HG03457 (cell line): ENCODE measurements at regions not wholly inside any gene's neighbourhood (a gene's known extent, or its start where the extent isn't known, plus 50 kb on each side); places are given as distances from the start of the nearest gene placed in this dataset.

ENCODE experiments used
- ATAC-seq: cut with Tn5 transposase; IDR thresholded peaks from one replicate; pipeline ENCODE4 v1.9.1; 2021; ENCODE audit warnings: moderate number of reproducible peaks; ENCODE audit not compliant: unreplicated experiment

- no peak for ATAC-seq
Measured at GRCh38 chr18:55818284-55818683, 230.3 kb upstream of the TCF4 start.

GRCh38 chr18:55811925-55812324 is 223.9 kb upstream of the TCF4 start:
- ATAC-seq, result no peak

GRCh38 chr18:55805666-55806065 is 217.7 kb upstream of the TCF4 start:
- ATAC-seq, result no peak

GRCh38 chr18:55795101-55795669 is 207.2 kb upstream of the TCF4 start:
- no peak for ATAC-seq

GRCh38 chr18:55794288-55795052 is 206.5 kb upstream of the TCF4 start:
- no peak for ATAC-seq

- ATAC-seq, result no peak
Measured at GRCh38 chr18:55790296-55790695, 202.3 kb upstream of the TCF4 start.

GRCh38 chr18:55787536-55788073 is 199.6 kb upstream of the TCF4 start:
- ATAC-seq, result no peak

GRCh38 chr18:55786651-55787272 is 198.8 kb upstream of the TCF4 start:
- no peak for ATAC-seq

GRCh38 chr18:55783921-55784320 is 195.9 kb upstream of the TCF4 start:
- ATAC-seq, result no peak

- ATAC-seq, result no peak
Measured at GRCh38 chr18:55781481-55781957, 193.5 kb upstream of the TCF4 start.

GRCh38 chr18:55780586-55781071 is 192.6 kb upstream of the TCF4 start:
- no peak for ATAC-seq

- ATAC-seq, result no peak
Measured at GRCh38 chr18:55779691-55780585, 191.9 kb upstream of the TCF4 start.

- no peak for ATAC-seq
Measured at GRCh38 chr18:55778788-55779690, 191.0 kb upstream of the TCF4 start.

GRCh38 chr18:55777666-55778304 is 189.8 kb upstream of the TCF4 start:
- ATAC-seq, result no peak

- no peak for ATAC-seq
Measured at GRCh38 chr18:55775972-55776371, 188.0 kb upstream of the TCF4 start.

GRCh38 chr18:55774505-55774904 is 186.5 kb upstream of the TCF4 start:
- no peak for ATAC-seq

- ATAC-seq, result no peak
Measured at GRCh38 chr18:55768255-55768654, 180.3 kb upstream of the TCF4 start.

GRCh38 chr18:55764386-55764785 is 176.4 kb upstream of the TCF4 start:
- ATAC-seq, result no peak

- ATAC-seq, result no peak
Measured at GRCh38 chr18:55763805-55764204, 175.8 kb upstream of the TCF4 start.
